Heart right ventricle (tissue), 16 donors: ENCODE measurements at regions not wholly inside any gene's neighbourhood (a gene's known extent, or its start where the extent isn't known, plus 50 kb on each side); places are given as distances from the start of the nearest gene placed in this dataset.

Experiments
- ATAC-seq, 8 donors: fragments of 200-7000 bp; cut with Tn5 transposase; one replicate each; pipeline ENCODE4 v1.9.1; 2020; ENCODE audit warnings: mild to moderate bottlenecking in 8 of 8, moderate library complexity in 8 of 8, moderate number of reproducible peaks in 1 of 8
- DNase-seq, 2 donors: peaks; one replicate each; pipeline ENCODE4 v3.0.0-alpha.2; 2020
- H3K27ac ChIP-seq, 10 donors: fragments of 200-600 bp; sonication (generic) in 2 of 10; one replicate each; pipeline versions ENCODE4 v1.5.0 to v1.8.0; 2020 to 2022; ENCODE audit warnings: mild to moderate bottlenecking in 3 of 10
- H3K27me3 ChIP-seq, 7 donors: fragments of 200-600 bp; one replicate each; pipeline ENCODE4 v1.8.0; 2021 to 2022; ENCODE audit warnings: mild to moderate bottlenecking in 2 of 7
- H3K36me3 ChIP-seq, 9 donors: fragments of 200-600 bp; sonication (generic) in 1 of 9; one replicate each; pipeline versions ENCODE4 v1.5.0 to v1.8.0; 2020 to 2022; ENCODE audit warnings: mild to moderate bottlenecking in 2 of 9
- H3K4me1 ChIP-seq, 9 donors: fragments of 200-600 bp; sonication (generic) in 1 of 9; one replicate each; pipeline versions ENCODE4 v1.5.0 to v1.8.0; 2020 to 2022; ENCODE audit warnings: mild to moderate bottlenecking in 4 of 9
- H3K4me3 ChIP-seq, 10 donors: fragments of 200-600 bp; sonication (generic) in 2 of 10; one replicate each; pipeline versions ENCODE4 v1.5.0 to v1.8.0; 2020 to 2022; ENCODE audit warnings: mild to moderate bottlenecking in 7 of 10, moderate library complexity in 2 of 10
- H3K9me3 ChIP-seq, 11 donors: fragments of 200-600 bp in 10 of 11; sonication (generic) in 2 of 11; one replicate each; pipeline versions ENCODE4 v1.5.0 to v1.8.0; 2013 to 2022; ENCODE audit warnings: mild to moderate bottlenecking in 2 of 11, control low read depth in 1 of 11, moderate library complexity in 1 of 11
- CTCF ChIP-seq, 9 donors: fragments of 200-600 bp; sonication (generic) in 2 of 9; IDR thresholded peaks; one replicate each; pipeline versions ENCODE4 v1.5.0 to v1.8.0; 2021 to 2022; ENCODE audit warnings: antibody characterized with exemption in 9 of 9, mild to moderate bottlenecking in 5 of 9, moderate library complexity in 1 of 9
- WGBS, 2 donors: extraction: QIAGEN DNeasy Blood & Tissue Kit; methylation state at CpG; one replicate each; pipeline ENCODE4 v1.1.7; 2013; ENCODE audit warnings: inconsistent platforms in 1 of 2; 5-methylcytosine and 5-hydroxymethylcytosine counted together
- intact Hi-C, 10 donors: fragments of 100-400 bp; cut with DNase I; formaldehyde crosslinking; loops; one replicate each; pipeline versions ENCODE4 v1.11.1 to v1.14.2; 2022
- donor health status: Arrhythmogenic right ventricular cardiomyopathy.
- donor health status: ischemic (EF 13 %, LVEDD 7.1; RV severe dilation, severe dysfunction).
- donor health status: healthy with polysubstance abuse.
- donor health status: DM: no; HTN: yes; CAD: no.
- donor health status: DM: no; HTN: no; CAD: no.
- donor health status: ischemic (EF 25% LVEDD 6.9; RV normal size, moderate dysfunction).
- donor health status: ischemic (EF 25% LVEDD 5.7; RV mildly dilated, moderate dysfunction).
- donor health status: healthy.
- donor health status: DM: yes; HTN: yes; CAD: no.
- donor health status: Ischemic cardiomyopathy.
- donor health status: ischemic (EF 35%, LVEDD 5.7; RV mildly dilated, moderate dysfunction).
- donor health status: nonischemic (EF 11% LVEDD 7.7; RV severe dilation, severe dysfunction).
- donor health status: DM: yes; HTN: yes; CAD: no.
- donor health status: PGD.
- donor health status: ischemic (EF 29% LVEDD 5.4; RV normal size, mild dysfunction).
- donor health status: nonischemic (EF 23%, LVEDD 6.1; RV moderate dilation, normal function).

- 68 to 73% methylated on average over 11 of the region's 11 CpGs for WGBS, 2 donors
- Histone ChIP-seq H3K9me3 (peaks cover 0 to 6% (median 0%) of the 10 kb centered on the region in 11 donors), H3K4me1 (no peaks in the 10 kb centered on the region), H3K4me3 (no peak overlapping the region), H3K27ac (no peak overlapping the region), H3K36me3 (no peaks in the 10 kb centered on the region), H3K27me3 (peaks cover 0 to 42% (median 18%) of the 10 kb centered on the region in 7 donors)
- TF ChIP-seq CTCF (IDR thresholded peaks at IDR 0.05) = no peak
- intact Hi-C loops = no loop called here
- ATAC-seq (no peak), DNase-seq (no peak)
Measured at GRCh38 chr16:87100306-87101058, 216.7 kb downstream of the C16orf95 start.

GRCh38 chr16:87101903-87102302 is 215.3 kb downstream of the C16orf95 start:
- Histone ChIP-seq H3K4me3 (no peak overlapping the region), H3K36me3 (no peaks in the 10 kb centered on the region), H3K27ac (no peak overlapping the region), H3K4me1 (no peaks in the 10 kb centered on the region), H3K9me3 (peaks cover 0 to 6% (median 0%) of the 10 kb centered on the region in 11 donors), H3K27me3 (peaks cover 0 to 41% (median 11%) of the 10 kb centered on the region in 7 donors)
- intact Hi-C loops = no loop called here
- DNase-seq (no peak), ATAC-seq (no peak)
- TF ChIP-seq CTCF (IDR thresholded peaks at IDR 0.05) = no peak
- WGBS, 2 donors = 58 to 73% methylated on average over 3 of the region's 3 CpGs

- DNase-seq = no peak
- intact Hi-C loops = no loop called here
- no peak overlapping the region for H3K4me3 ChIP-seq
- peaks cover 0 to 6% (median 0%) of the 10 kb centered on the region in 11 donors for H3K9me3 ChIP-seq
- H3K4me1 ChIP-seq = no peaks in the 10 kb centered on the region
- peaks cover 0 to 10% (median 4%) of the 10 kb centered on the region in 7 donors for H3K27me3 ChIP-seq
- WGBS, 2 donors = 88 to 95% methylated on average over 2 of the region's 2 CpGs
- no peaks in the 10 kb centered on the region for H3K36me3 ChIP-seq
- no peak for TF ChIP-seq CTCF (IDR thresholded peaks at IDR 0.05)
- ATAC-seq = no peak
- no peak overlapping the region for H3K27ac ChIP-seq
Measured at GRCh38 chr16:87107201-87107600, 210.0 kb downstream of the C16orf95 start.

- H3K4me1 ChIP-seq = no peaks in the 10 kb centered on the region
- intact Hi-C loops = no loop called here
- no peak overlapping the region for H3K4me3 ChIP-seq
- no peak overlapping the region for H3K27ac ChIP-seq
- H3K9me3 ChIP-seq = peaks cover 0 to 6% (median 0%) of the 10 kb centered on the region in 11 donors
- DNase-seq = no peak
- peaks cover 0 to 10% (median 4%) of the 10 kb centered on the region in 7 donors for H3K27me3 ChIP-seq
- ATAC-seq = no peak
- no peaks in the 10 kb centered on the region for H3K36me3 ChIP-seq
- WGBS, 2 donors = 71 to 78% methylated on average over 4 of the region's 4 CpGs
- no peak for TF ChIP-seq CTCF (IDR thresholded peaks at IDR 0.05)
Measured at GRCh38 chr16:87108278-87108677, 208.9 kb downstream of the C16orf95 start.
